ENCODE measurements at regions not wholly inside any gene's neighbourhood (a gene's known extent, or its start where the extent isn't known, plus 50 kb on each side); places are given as distances from the start of the nearest gene placed in this dataset.

DNA sequence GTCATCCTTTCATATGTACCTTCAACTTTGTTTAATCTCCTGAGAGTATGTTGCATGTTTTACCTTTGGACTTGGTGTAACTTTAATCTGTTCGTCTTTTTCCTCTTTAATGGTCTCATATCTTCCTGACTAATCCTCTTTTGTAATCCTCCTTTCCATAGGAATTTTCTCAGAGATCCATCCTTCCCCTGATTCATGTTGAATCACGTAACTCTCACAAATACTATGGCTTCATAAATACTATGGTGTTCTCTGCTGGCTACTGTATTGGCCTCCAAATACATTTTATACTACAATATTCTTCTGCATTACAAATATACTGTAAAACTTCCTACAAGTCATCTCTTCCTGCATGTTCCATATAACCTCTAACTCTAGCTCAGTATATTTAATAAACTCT, 317.7 kb upstream of the ADGRB3 start:
- no peak for TF ChIP-seq POLR2A (IDR thresholded peaks at IDR 0.05; ENCODE audit: low read depth, low read length)
- no peak for TF ChIP-seq POLR2AphosphoS5 (IDR thresholded peaks at IDR 0.05; ENCODE audit: low read depth, low read length)
- no peak for TF ChIP-seq TAF1 (IDR thresholded peaks at IDR 0.05; ENCODE audit: low read depth, low read length)
- no peak for TF ChIP-seq SPI1 (IDR thresholded peaks at IDR 0.05; ENCODE audit: low read depth, low read length)

All from GM12891 (cell line).